ENCODE measurements at regions not wholly inside any gene's neighbourhood (a gene's known extent, or its start where the extent isn't known, plus 50 kb on each side); places are given as distances from the start of the nearest gene placed in this dataset.

GRCh38 chr18:78896111-78896905 lies 83.3 kb upstream of the SALL3 start:
- in situ Hi-C loops (cut with MboI; ENCODE audit: low pct_ligation_motif_present in 1 of 4, low pct_unique_long_range_greater_than_20kb in 1 of 4, low sequenced_read_pairs in 3 of 4) = no loop called here
- Histone ChIP-seq H3K4me1 (no peaks in the 10 kb centered on the region), H3K27ac (no peak overlapping the region), H3K27me3 (no peaks in the 10 kb centered on the region), H3K9me3 (no peaks in the 10 kb centered on the region), H3K36me3 (no peaks in the 10 kb centered on the region), H3K4me3 (no peak overlapping the region)
- TF ChIP-seq CTCF (IDR thresholded peaks at IDR 0.05) (no peak), EP300 (IDR thresholded peaks at IDR 0.05; ENCODE audit: low read depth) (no peak)
- intact Hi-C loops (cut with DNase I; ENCODE audit: low total_unique reads) = no loop called here
- 72 to 90% methylated on average over 10 to 22 of the region's 22 CpGs for WGBS, 2 donors (ENCODE audit: low coverage in 1 of 2)
- DNase-seq = no peak

- H3K4me3 ChIP-seq = no peak overlapping the region
- 87 to 98% methylated on average over 4 to 9 of the region's 9 CpGs for WGBS, 2 donors (ENCODE audit: low coverage in 1 of 2)
- TF ChIP-seq POLR2A (IDR thresholded peaks at IDR 0.05) (no peak), EP300 (IDR thresholded peaks at IDR 0.05; ENCODE audit: low read depth) (no peak)
- H3K4me1 ChIP-seq = no peaks in the 10 kb centered on the region
- DNase-seq = no peak
- in situ Hi-C loops (cut with MboI; ENCODE audit: low pct_ligation_motif_present in 1 of 4, low pct_unique_long_range_greater_than_20kb in 1 of 4, low sequenced_read_pairs in 3 of 4) (no loop called here), intact Hi-C loops (cut with DNase I; ENCODE audit: low total_unique reads) (no loop called here)
- no peaks in the 10 kb centered on the region for H3K36me3 ChIP-seq
- no peaks in the 10 kb centered on the region for H3K27me3 ChIP-seq
- H3K27ac ChIP-seq = no peak overlapping the region
- H3K9me3 ChIP-seq = no peaks in the 10 kb centered on the region
These were observed 81.6 kb upstream of the SALL3 start for GRCh38 chr18:78898066-78898465.

- no peaks in the 10 kb centered on the region for H3K4me1 ChIP-seq
- H3K36me3 ChIP-seq = no peaks in the 10 kb centered on the region
- TF ChIP-seq EP300 (IDR thresholded peaks at IDR 0.05; ENCODE audit: low read depth) (no peak), POLR2AphosphoS5 (IDR thresholded peaks at IDR 0.05) (no peak), POLR2A (IDR thresholded peaks at IDR 0.05) (no peak), CTCF (IDR thresholded peaks at IDR 0.05) (no peak)
- no peaks in the 10 kb centered on the region for H3K9me3 ChIP-seq
- intact Hi-C loops (cut with DNase I; ENCODE audit: low total_unique reads) = no loop called here
- H3K4me3 ChIP-seq = no peak overlapping the region
- WGBS, 2 donors (ENCODE audit: low coverage in 1 of 2) = 77 to 80% methylated on average over 6 to 14 of the region's 14 CpGs
- H3K27me3 ChIP-seq = no peaks in the 10 kb centered on the region
- H3K27ac ChIP-seq = no peak overlapping the region
- no peak for DNase-seq
- in situ Hi-C loops (cut with MboI; ENCODE audit: low pct_ligation_motif_present in 1 of 4, low pct_unique_long_range_greater_than_20kb in 1 of 4, low sequenced_read_pairs in 3 of 4) = no loop called here
These were observed 81.0 kb upstream of the SALL3 start for GRCh38 chr18:78898635-78899034.

- no peaks in the 10 kb centered on the region for H3K27me3 ChIP-seq
- no peaks in the 10 kb centered on the region for H3K36me3 ChIP-seq
- intact Hi-C loops (cut with DNase I; ENCODE audit: low total_unique reads) = no loop called here
- no peak overlapping the region for H3K4me3 ChIP-seq
- DNase-seq = no peak
- no peaks in the 10 kb centered on the region for H3K9me3 ChIP-seq
- H3K27ac ChIP-seq = no peak overlapping the region
- WGBS, 2 donors (ENCODE audit: low coverage in 1 of 2) = 100% methylated on average over 3 of the region's 3 CpGs; no CpG with 5 or more reads in 1 of the 2 donors
- H3K4me1 ChIP-seq = no peaks in the 10 kb centered on the region
- in situ Hi-C loops (cut with MboI; ENCODE audit: low pct_ligation_motif_present in 1 of 4, low pct_unique_long_range_greater_than_20kb in 1 of 4, low sequenced_read_pairs in 3 of 4) = no loop called here
- TF ChIP-seq POLR2AphosphoS5 (IDR thresholded peaks at IDR 0.05) (no peak), CTCF (IDR thresholded peaks at IDR 0.05) (no peak), EP300 (IDR thresholded peaks at IDR 0.05; ENCODE audit: low read depth) (no peak), POLR2A (IDR thresholded peaks at IDR 0.05) (no peak)
These were observed 80.4 kb upstream of the SALL3 start for GRCh38 chr18:78899241-78899640.
